ENCODE measurements at regions not wholly inside any gene's neighbourhood (a gene's known extent, or its start where the extent isn't known, plus 50 kb on each side); places are given as distances from the start of the nearest gene placed in this dataset.

GRCh38 chr4:141543706-141544105, 92.7 kb upstream of the IL15 start:
- Histone ChIP-seq H3K27ac (ENCODE audit: low read depth, low read length) (no peak overlapping the region), H3K4me3 (ENCODE audit: low read length) (no peak overlapping the region), H3K79me2 (ENCODE audit: control insufficient read depth, low read length) (no peaks in the 10 kb centered on the region), H3K9me3 (ENCODE audit: control insufficient read depth, insufficient read depth, low read length) (no peaks in the 10 kb centered on the region), H4K20me1 (ENCODE audit: control insufficient read depth, insufficient read depth, low read depth, low read length) (no peaks in the 10 kb centered on the region), H3K27me3 (ENCODE audit: control insufficient read depth, low read length) (no peaks in the 10 kb centered on the region), H3K9me2 (replicated peaks; ENCODE audit: control insufficient read depth, low read length) (no peaks in the 10 kb centered on the region), H3K4me1 (ENCODE audit: control insufficient read depth, low read length) (no peaks in the 10 kb centered on the region), H3K4me2 (ENCODE audit: low read length) (no peak overlapping the region), H3F3A (ENCODE audit: control insufficient read depth, insufficient read depth) (no peaks in the 10 kb centered on the region), H3K36me3 (ENCODE audit: control insufficient read depth, low read length) (no peaks in the 10 kb centered on the region)
- TF ChIP-seq CTCF (IDR thresholded peaks at IDR 0.05; ENCODE audit: low read depth, low read length, poor library complexity, severe bottlenecking) (no peak), EZH2phosphoT487 (IDR thresholded peaks at IDR 0.05; ENCODE audit: borderline replicate concordance, low read length) (no peak)

GRCh38 chr4:141548791-141549190, 87.6 kb upstream of the IL15 start:
- no peak overlapping the region for H3K4me2 ChIP-seq (ENCODE audit: low read length)
- TF ChIP-seq CTCF (IDR thresholded peaks at IDR 0.05; ENCODE audit: low read depth, low read length, poor library complexity, severe bottlenecking) (no peak), EZH2phosphoT487 (IDR thresholded peaks at IDR 0.05; ENCODE audit: borderline replicate concordance, low read length) (no peak)
- no peak overlapping the region for H3K27ac ChIP-seq (ENCODE audit: low read depth, low read length)
- no peaks in the 10 kb centered on the region for H3K9me2 ChIP-seq (replicated peaks; ENCODE audit: control insufficient read depth, low read length)
- no peaks in the 10 kb centered on the region for H3K27me3 ChIP-seq (ENCODE audit: control insufficient read depth, low read length)
- no peaks in the 10 kb centered on the region for H3K9me3 ChIP-seq (ENCODE audit: control insufficient read depth, insufficient read depth, low read length)
- H3F3A ChIP-seq (ENCODE audit: control insufficient read depth, insufficient read depth), result no peaks in the 10 kb centered on the region
- H3K36me3 ChIP-seq (ENCODE audit: control insufficient read depth, low read length), result no peaks in the 10 kb centered on the region
- H3K4me3 ChIP-seq (ENCODE audit: low read length), result no peak overlapping the region
- H3K79me2 ChIP-seq (ENCODE audit: control insufficient read depth, low read length), result no peaks in the 10 kb centered on the region
- no peaks in the 10 kb centered on the region for H3K4me1 ChIP-seq (ENCODE audit: control insufficient read depth, low read length)
- H4K20me1 ChIP-seq (ENCODE audit: control insufficient read depth, insufficient read depth, low read depth, low read length), result no peaks in the 10 kb centered on the region

DNA sequence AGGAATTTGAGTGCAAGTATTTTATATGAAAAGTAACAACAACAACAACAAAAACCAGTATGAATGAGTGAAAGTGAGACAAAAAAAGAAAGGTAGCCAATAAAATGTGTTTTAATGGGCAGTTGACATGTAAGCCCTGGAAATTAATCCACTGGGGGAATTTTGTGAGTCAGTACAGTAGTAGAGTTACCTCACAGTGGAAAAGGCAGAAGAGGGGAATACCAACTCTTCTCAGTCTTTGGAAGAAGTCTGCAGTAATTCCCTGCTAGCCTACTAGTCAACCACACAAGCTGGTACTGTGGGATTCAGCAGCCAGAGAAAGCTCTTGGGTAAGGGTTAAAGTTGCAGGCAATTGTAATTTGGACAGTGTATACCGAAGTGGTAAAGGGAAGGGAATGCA, 76.3 kb upstream of the IL15 start:
- no peaks in the 10 kb centered on the region for H3K9me2 ChIP-seq (replicated peaks; ENCODE audit: control insufficient read depth, low read length)
- no peaks in the 10 kb centered on the region for H3F3A ChIP-seq (ENCODE audit: control insufficient read depth, insufficient read depth)
- TF ChIP-seq CTCF (IDR thresholded peaks at IDR 0.05; ENCODE audit: low read depth, low read length, poor library complexity, severe bottlenecking), result no peak
- H3K4me1 ChIP-seq (ENCODE audit: control insufficient read depth, low read length), result no peaks in the 10 kb centered on the region
- H3K36me3 ChIP-seq (ENCODE audit: control insufficient read depth, low read length), result no peaks in the 10 kb centered on the region
- H4K20me1 ChIP-seq (ENCODE audit: control insufficient read depth, insufficient read depth, low read depth, low read length), result no peaks in the 10 kb centered on the region
- H3K79me2 ChIP-seq (ENCODE audit: control insufficient read depth, low read length), result no peaks in the 10 kb centered on the region
- H3K4me2 ChIP-seq (ENCODE audit: low read length), result no peak overlapping the region
- H3K27ac ChIP-seq (ENCODE audit: low read depth, low read length), result no peak overlapping the region
- H3K9me3 ChIP-seq (ENCODE audit: control insufficient read depth, insufficient read depth, low read length), result no peaks in the 10 kb centered on the region
- no peaks in the 10 kb centered on the region for H3K27me3 ChIP-seq (ENCODE audit: control insufficient read depth, low read length)
- no peak overlapping the region for H3K4me3 ChIP-seq (ENCODE audit: low read length)

DNA sequence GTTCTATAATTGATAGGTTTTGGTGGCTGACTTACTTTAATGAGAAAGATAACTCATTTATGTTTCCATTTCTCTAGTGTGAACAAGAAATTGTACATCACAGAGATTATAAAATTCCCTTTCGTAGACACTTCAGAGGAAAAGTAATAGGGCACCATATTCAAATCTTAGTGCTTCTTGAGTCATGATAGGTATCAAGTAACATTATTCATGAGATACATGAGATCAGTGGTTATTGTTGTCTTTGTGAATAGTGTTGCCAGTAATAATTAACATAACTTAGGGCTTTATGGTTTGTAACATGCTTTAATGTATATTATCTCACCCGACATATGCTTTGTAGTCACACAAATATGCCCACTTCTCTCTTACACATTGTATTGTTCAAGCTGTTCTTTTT, 73.7 kb upstream of the IL15 start:
- TF ChIP-seq CTCF (IDR thresholded peaks at IDR 0.05; ENCODE audit: low read depth, low read length, poor library complexity, severe bottlenecking), result no peak
- TF ChIP-seq EZH2phosphoT487 (IDR thresholded peaks at IDR 0.05; ENCODE audit: borderline replicate concordance, low read length), result no peak
- Histone ChIP-seq H3K4me3 (ENCODE audit: low read length) (no peak overlapping the region), H3K27me3 (ENCODE audit: control insufficient read depth, low read length) (no peaks in the 10 kb centered on the region), H3K36me3 (ENCODE audit: control insufficient read depth, low read length) (no peaks in the 10 kb centered on the region), H3K27ac (ENCODE audit: low read depth, low read length) (no peak overlapping the region), H3F3A (ENCODE audit: control insufficient read depth, insufficient read depth) (no peaks in the 10 kb centered on the region), H3K79me2 (ENCODE audit: control insufficient read depth, low read length) (no peaks in the 10 kb centered on the region), H3K4me1 (ENCODE audit: control insufficient read depth, low read length) (no peaks in the 10 kb centered on the region), H4K20me1 (ENCODE audit: control insufficient read depth, insufficient read depth, low read depth, low read length) (no peaks in the 10 kb centered on the region), H3K9me3 (ENCODE audit: control insufficient read depth, insufficient read depth, low read length) (no peaks in the 10 kb centered on the region), H3K9me2 (replicated peaks; ENCODE audit: control insufficient read depth, low read length) (no peaks in the 10 kb centered on the region), H3K4me2 (ENCODE audit: low read length) (no peak overlapping the region)
